Mesenchymal stem cell (in vitro differentiated cells and primary cell): ENCODE measurements at regions not wholly inside any gene's neighbourhood (a gene's known extent, or its start where the extent isn't known, plus 50 kb on each side); places are given as distances from the start of the nearest gene placed in this dataset.

Source experiments
- DNase-seq: peaks from one replicate; pipeline ENCODE4 v3.0.0-alpha.2; 2013
- H2AFZ ChIP-seq: one replicate; pipeline ENCODE4 v1.6.1; 2013; ENCODE audit warnings: low read depth, mild to moderate bottlenecking, control low read depth, inconsistent platforms, low read length, moderate library complexity
- H2AK5ac ChIP-seq: 2 replicates; pipeline ENCODE4 v1.6.1; 2013; ENCODE audit warnings: low read length, moderate library complexity, mild to moderate bottlenecking, inconsistent platforms; ENCODE audit not compliant: severe bottlenecking
- H2BK120ac ChIP-seq: one replicate; pipeline ENCODE4 v1.6.1; 2013; ENCODE audit warnings: low read depth, mild to moderate bottlenecking, inconsistent platforms, low read length, moderate library complexity
- H2BK12ac ChIP-seq, 2 experiments: one replicate each; pipeline ENCODE4 v1.6.1; 2013; ENCODE audit warnings: inconsistent platforms in 2 of 2, low read length in 2 of 2, mild to moderate bottlenecking in 2 of 2, moderate library complexity in 2 of 2, control low read depth in 1 of 2
- H2BK15ac ChIP-seq: one replicate; pipeline ENCODE4 v1.6.1; 2013; ENCODE audit warnings: mild to moderate bottlenecking, low read depth, inconsistent platforms; ENCODE audit not compliant: poor library complexity, severe bottlenecking
- H2BK5ac ChIP-seq: 2 replicates; pipeline ENCODE4 v1.6.1; 2013; ENCODE audit warnings: low read depth, mild to moderate bottlenecking, low read length, control low read depth, inconsistent platforms; ENCODE audit not compliant: poor library complexity, severe bottlenecking
- H3K14ac ChIP-seq, 2 experiments: one replicate each; pipeline ENCODE4 v1.6.1; 2013; ENCODE audit warnings: inconsistent platforms in 2 of 2, low read length in 2 of 2, control low read depth in 1 of 2, mild to moderate bottlenecking in 1 of 2, moderate library complexity in 1 of 2
- H3K18ac ChIP-seq, 2 experiments: one replicate each; pipeline ENCODE4 v1.6.1; 2013; ENCODE audit warnings: inconsistent platforms in 2 of 2, low read length in 2 of 2, control low read depth in 1 of 2, low read depth in 1 of 2, mild to moderate bottlenecking in 1 of 2
- H3K23ac ChIP-seq, 2 experiments: one replicate each; pipeline ENCODE4 v1.6.1; 2013; ENCODE audit warnings: inconsistent platforms in 2 of 2, low read length in 2 of 2, mild to moderate bottlenecking in 2 of 2, moderate library complexity in 2 of 2, control low read depth in 1 of 2
- H3K27ac ChIP-seq: 2 replicates; pipeline ENCODE4 v1.5.1; 2013; ENCODE audit warnings: mild to moderate bottlenecking, moderate library complexity, low read length, control low read depth, inconsistent platforms; ENCODE audit not compliant: poor library complexity, severe bottlenecking
- H3K27me3 ChIP-seq, 2 experiments: 2 replicates each; pipeline versions ENCODE4 v1.6.1 to v1.7.0; 2013; ENCODE audit warnings: low read length in 2 of 2, mild to moderate bottlenecking in 2 of 2, moderate library complexity in 2 of 2, control low read depth in 1 of 2, inconsistent platforms in 1 of 2; ENCODE audit not compliant: control insufficient read depth in 1 of 2, insufficient read depth in 1 of 2
- H3K36me3 ChIP-seq, 2 experiments: 2 replicates each; pipeline versions ENCODE4 v1.6.1 to v1.7.0; 2013; ENCODE audit warnings: low read length in 2 of 2, control low read depth in 1 of 2, inconsistent platforms in 1 of 2, low read depth in 1 of 2, mild to moderate bottlenecking in 1 of 2; ENCODE audit not compliant: insufficient read depth in 2 of 2, control insufficient read depth in 1 of 2
- H3K4ac ChIP-seq, 2 experiments: one replicate each; pipeline ENCODE4 v1.6.1; 2013; ENCODE audit warnings: inconsistent platforms in 2 of 2, low read length in 2 of 2, mild to moderate bottlenecking in 2 of 2, moderate library complexity in 2 of 2, control low read depth in 1 of 2, low read depth in 1 of 2
- H3K4me1 ChIP-seq: 2 replicates; pipeline ENCODE4 v1.6.1; 2013; ENCODE audit warnings: low read depth, low read length, control low read depth; ENCODE audit not compliant: control insufficient read depth, insufficient read depth
- H3K4me2 ChIP-seq: 2 replicates; pipeline ENCODE4 v1.6.1; 2013; ENCODE audit warnings: low read length, mild to moderate bottlenecking, inconsistent platforms; ENCODE audit not compliant: poor library complexity, severe bottlenecking
- H3K4me3 ChIP-seq, 2 experiments: 2 replicates each; pipeline versions ENCODE4 v1.5.1 to v1.7.0; 2013; ENCODE audit warnings: low read length in 2 of 2, mild to moderate bottlenecking in 2 of 2, control low read depth in 1 of 2, low read depth in 1 of 2; ENCODE audit not compliant: insufficient read depth in 1 of 2
- H3K79me1 ChIP-seq: replicated peaks from 2 replicates; pipeline ENCODE4 v1.6.1; 2013; ENCODE audit warnings: mild to moderate bottlenecking, control low read depth, low read length, inconsistent platforms; ENCODE audit not compliant: poor library complexity, severe bottlenecking
- H3K9ac ChIP-seq: 2 replicates; pipeline ENCODE4 v1.7.0; 2013; ENCODE audit warnings: mild to moderate bottlenecking, low read length, moderate library complexity
- H3K9me3 ChIP-seq: 2 replicates; pipeline ENCODE4 v1.7.0; 2013; ENCODE audit warnings: mild to moderate bottlenecking, low read length; ENCODE audit not compliant: control insufficient read depth
- H4K8ac ChIP-seq: one replicate; pipeline ENCODE4 v1.6.1; 2013; ENCODE audit warnings: inconsistent platforms, mild to moderate bottlenecking, low read length, moderate library complexity
- H4K91ac ChIP-seq: one replicate; pipeline ENCODE4 v1.6.1; 2013; ENCODE audit warnings: mild to moderate bottlenecking, low read length, inconsistent platforms
- WGBS: methylation state at CpG from one replicate; pipeline ENCODE4 v1.1.7; 2013; ENCODE audit warnings: mixed read lengths; 5-methylcytosine and 5-hydroxymethylcytosine counted together

DNA sequence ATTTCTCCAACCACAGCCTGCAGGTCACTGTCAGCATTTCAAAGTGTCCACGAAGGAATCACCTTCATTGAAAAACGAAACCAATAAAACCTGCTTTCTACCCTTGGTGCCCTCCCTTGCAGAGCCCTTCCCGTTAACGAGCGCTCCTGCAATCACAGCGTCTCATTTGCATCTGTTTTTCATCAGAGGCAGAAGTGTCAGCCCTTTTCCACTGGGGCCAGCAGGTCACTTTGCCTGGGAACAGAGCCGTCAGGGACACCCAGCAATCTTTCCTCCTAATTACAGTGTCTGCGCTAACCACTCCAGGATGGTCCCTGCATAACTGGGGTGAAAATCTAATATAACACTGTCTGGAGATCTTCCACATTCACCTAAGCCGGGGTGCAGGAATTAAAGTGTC lies 85.3 kb downstream of the PSMG1 start:
- no peak overlapping the region for H2AFZ ChIP-seq
- peaks cover 5 to 12% of the 10 kb centered on the region in 2 experiments for H3K27me3 ChIP-seq
- H3K9ac ChIP-seq, result no peak overlapping the region
- peak overlapping the region; percentile 91 for H4K91ac ChIP-seq
- H3K23ac ChIP-seq, result no peak overlapping the region
- no peak overlapping the region for H2BK15ac ChIP-seq
- no peak overlapping the region for H3K4me3 ChIP-seq
- H3K4me1 ChIP-seq, result no peaks in the 10 kb centered on the region
- no peak overlapping the region for H3K27ac ChIP-seq
- no peaks in the 10 kb centered on the region for H3K36me3 ChIP-seq
- H3K79me1 ChIP-seq, result no peaks in the 10 kb centered on the region
- H2BK120ac ChIP-seq, result peak overlapping the region; percentile 4
- peak; percentile 78 for DNase-seq
- H2BK12ac ChIP-seq, result peak overlapping the region; percentile 77 to 98
- H4K8ac ChIP-seq, result peak overlapping the region; percentile 73
- no peak overlapping the region for H2AK5ac ChIP-seq
- H3K4me2 ChIP-seq, result no peak overlapping the region
- no peaks in the 10 kb centered on the region for H3K9me3 ChIP-seq
- peak overlapping the region in 1 of 2 experiments; percentile 13 for H3K4ac ChIP-seq
- 18% methylated on average over 9 of the region's 9 CpGs for WGBS
- H2BK5ac ChIP-seq, result no peak overlapping the region
- peak overlapping the region; percentile 78 to 94 for H3K18ac ChIP-seq
- peak overlapping the region in 1 of 2 experiments; percentile 73 for H3K14ac ChIP-seq

DNA sequence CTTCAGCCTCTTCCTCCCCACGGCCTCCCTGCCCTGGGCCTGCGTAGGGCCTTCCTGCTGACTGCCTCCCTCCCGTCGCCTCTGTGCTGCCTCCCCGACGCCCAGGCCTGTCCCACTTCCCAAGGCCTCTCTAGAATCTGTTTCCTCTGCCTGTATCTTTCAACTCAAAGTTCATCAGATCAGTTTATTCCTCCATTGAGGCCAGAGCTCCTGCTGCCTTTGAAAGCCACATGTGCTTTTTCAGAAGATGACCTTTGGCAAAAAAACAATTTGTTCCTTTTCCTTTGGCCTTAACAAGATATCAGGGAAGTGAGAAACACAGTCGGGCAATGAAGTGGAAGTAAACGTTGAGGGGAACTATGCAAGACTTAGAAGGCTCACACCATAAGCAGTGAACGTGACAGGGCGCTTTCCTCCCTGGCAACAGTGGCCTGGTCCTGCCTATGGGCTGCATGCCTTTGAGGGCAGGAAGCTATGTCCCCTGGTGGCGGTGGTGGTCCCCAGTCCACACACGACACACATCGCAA lies 85.9 kb downstream of the PSMG1 start:
- Histone ChIP-seq H3K4me2 (no peak overlapping the region), H3K4me3 (no peak overlapping the region), H2BK12ac (peak overlapping the region; percentile 77 to 99), H3K23ac (peak overlapping the region in 1 of 2 experiments; percentile 23), H4K8ac (peak overlapping the region; percentile 73), H2AK5ac (no peak overlapping the region), H3K4me1 (no peaks in the 10 kb centered on the region), H2AFZ (no peak overlapping the region), H2BK120ac (no peak overlapping the region), H3K27ac (no peak overlapping the region), H4K91ac (peak overlapping the region; percentile 91), H3K27me3 (peaks cover 5 to 12% of the 10 kb centered on the region in 2 experiments), H3K14ac (peak overlapping the region in 1 of 2 experiments; percentile 73), H3K9me3 (no peaks in the 10 kb centered on the region), H3K4ac (peak overlapping the region; percentile 75 to 84), H3K79me1 (no peaks in the 10 kb centered on the region), H3K36me3 (no peaks in the 10 kb centered on the region), H3K9ac (no peak overlapping the region), H3K18ac (peak overlapping the region; percentile 78 to 94), H2BK15ac (no peak overlapping the region), H2BK5ac (no peak overlapping the region)
- peak; percentile 42 for DNase-seq
- 68% methylated on average over 13 of the region's 13 CpGs for WGBS

DNA sequence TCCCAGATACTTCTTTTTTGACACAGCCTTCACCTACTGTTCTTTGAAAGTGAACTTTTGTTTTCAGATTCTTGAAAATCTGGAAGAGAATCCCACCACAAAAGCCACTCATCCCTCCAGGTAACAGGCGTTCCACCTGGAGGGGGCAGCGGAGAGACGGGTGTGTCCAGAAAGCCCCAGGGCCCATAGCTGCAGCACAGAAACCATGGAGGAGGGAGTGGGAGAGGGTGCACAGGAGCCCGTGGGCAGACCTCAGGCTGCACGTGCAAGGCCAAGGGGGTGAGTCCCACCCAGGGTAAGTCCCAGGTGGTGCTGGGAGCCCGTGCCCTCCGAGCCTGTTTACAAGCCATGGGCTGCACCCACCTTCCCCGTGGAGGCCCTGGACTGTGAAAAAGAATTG lies 86.5 kb downstream of the PSMG1 start:
- Histone ChIP-seq H2AFZ (no peak overlapping the region), H3K4me3 (no peak overlapping the region), H3K79me1 (no peaks in the 10 kb centered on the region), H4K8ac (no peak overlapping the region), H3K4ac (peak overlapping the region in 1 of 2 experiments; percentile 84), H3K9ac (no peak overlapping the region), H4K91ac (peak overlapping the region; percentile 55), H2BK120ac (no peak overlapping the region), H2BK5ac (no peak overlapping the region), H3K9me3 (no peaks in the 10 kb centered on the region), H2BK12ac (peak overlapping the region; percentile 33 to 99), H3K18ac (peak overlapping the region; percentile 40 to 94), H3K4me2 (no peak overlapping the region), H3K27me3 (peaks cover 5 to 12% of the 10 kb centered on the region in 2 experiments), H2AK5ac (no peak overlapping the region), H3K36me3 (no peaks in the 10 kb centered on the region), H3K14ac (peak overlapping the region in 1 of 2 experiments; percentile 35), H2BK15ac (peak overlapping the region; percentile 66), H3K23ac (no peak overlapping the region), H3K4me1 (no peaks in the 10 kb centered on the region), H3K27ac (no peak overlapping the region)
- 92% methylated on average over 8 of the region's 8 CpGs for WGBS
- no peak for DNase-seq

DNA sequence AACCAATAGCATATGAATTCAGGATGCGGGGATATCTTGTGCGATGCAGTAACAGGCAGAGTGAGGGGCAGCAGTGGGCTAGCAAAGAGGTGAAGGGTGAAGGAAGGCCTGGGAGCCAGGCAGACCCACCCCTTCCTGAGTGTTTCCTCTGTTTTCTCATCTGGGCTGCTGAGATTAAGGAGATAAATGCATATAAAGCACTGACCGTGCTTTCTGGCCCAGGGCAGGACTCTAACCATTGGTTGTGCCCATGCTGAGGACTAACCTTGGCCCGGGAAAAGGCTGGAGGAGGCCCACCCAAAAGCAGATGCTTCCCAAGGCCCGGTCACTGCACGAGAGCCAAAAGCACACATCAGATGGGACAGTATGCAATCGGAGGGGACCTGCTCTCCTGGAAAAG lies 87.6 kb downstream of the PSMG1 start:
- no peak overlapping the region for H2BK5ac ChIP-seq
- no peaks in the 10 kb centered on the region for H3K9me3 ChIP-seq
- H3K79me1 ChIP-seq, result no peaks in the 10 kb centered on the region
- H4K91ac ChIP-seq, result peak overlapping the region; percentile 53
- H3K14ac ChIP-seq, result no peak overlapping the region
- peaks cover 5 to 12% of the 10 kb centered on the region in 2 experiments for H3K27me3 ChIP-seq
- peak overlapping the region; percentile 17 for H2BK15ac ChIP-seq
- no peak overlapping the region for H3K27ac ChIP-seq
- H3K4me2 ChIP-seq, result no peak overlapping the region
- no peak overlapping the region for H2AFZ ChIP-seq
- H2AK5ac ChIP-seq, result no peak overlapping the region
- no peak overlapping the region for H2BK120ac ChIP-seq
- H3K4me1 ChIP-seq, result no peaks in the 10 kb centered on the region
- peak overlapping the region; percentile 31 to 79 for H2BK12ac ChIP-seq
- no peak overlapping the region for H4K8ac ChIP-seq
- no peak overlapping the region for H3K9ac ChIP-seq
- WGBS, result 93% methylated on average over 7 of the region's 7 CpGs
- peak overlapping the region; percentile 7 to 47 for H3K18ac ChIP-seq
- no peak overlapping the region for H3K4me3 ChIP-seq
- H3K23ac ChIP-seq, result no peak overlapping the region
- no peaks in the 10 kb centered on the region for H3K36me3 ChIP-seq
- no peak for DNase-seq
- H3K4ac ChIP-seq, result peak overlapping the region in 1 of 2 experiments; percentile 22
